ENCODE measurements at regions not wholly inside any gene's neighbourhood (a gene's known extent, or its start where the extent isn't known, plus 50 kb on each side); places are given as distances from the start of the nearest gene placed in this dataset.
"Not testable (repeated sequence)": the region's sequence is repeated elsewhere in the genome, so short reads cannot be mapped to it uniquely, and the experiment has no call there.

DNA sequence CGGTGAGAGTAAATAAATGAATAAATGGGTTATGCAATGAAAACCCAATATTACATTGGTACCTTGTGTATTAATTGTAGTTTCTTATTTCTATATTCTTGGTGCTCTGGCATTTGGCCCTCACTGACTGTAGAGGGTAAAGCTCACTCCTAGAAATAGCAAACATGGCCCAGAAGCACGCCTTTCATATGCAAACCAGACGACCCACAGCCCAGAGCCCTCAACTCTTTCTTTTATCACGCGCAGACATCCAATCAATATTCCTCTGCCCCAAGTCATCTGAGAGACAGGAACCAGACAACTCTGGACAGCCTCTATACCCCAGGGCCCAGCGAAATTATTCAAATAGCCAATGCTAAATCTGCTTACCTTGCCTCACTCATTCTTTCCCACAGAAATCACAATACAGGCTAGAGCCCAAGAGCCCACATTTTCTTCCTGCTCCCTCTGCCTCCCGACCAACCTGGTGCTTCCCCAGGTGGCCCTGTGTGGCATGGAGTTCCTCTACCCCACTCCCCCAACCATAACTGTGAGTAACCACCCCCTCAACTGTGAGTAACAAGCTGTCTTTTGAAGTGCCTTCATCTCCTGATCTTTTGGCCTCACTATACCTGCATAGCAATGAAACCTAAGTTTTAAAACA, 425.1 kb upstream of the SPATA31A3 start:
- DNase-seq (ENCODE audit: low spot score); H2BK120ac ChIP-seq (ENCODE audit: low read depth, low read length); H4K8ac ChIP-seq (ENCODE audit: low read depth, low read length); H3K36me3 ChIP-seq (replicated peaks in 1 of 2; ENCODE audit: control insufficient read depth in 2 of 2, insufficient read depth in 2 of 2, low read length in 2 of 2); H3K27ac ChIP-seq (replicated peaks; ENCODE audit: low read length); H3K79me1 ChIP-seq (ENCODE audit: low read depth, low read length); H3K27me3 ChIP-seq (ENCODE audit: control insufficient read depth in 3 of 3, insufficient read depth in 3 of 3, low read depth in 1 of 3, low read length in 3 of 3); H3K4me3 ChIP-seq (ENCODE audit: low read length in 2 of 2); H3K4ac ChIP-seq (ENCODE audit: low read length); H2BK15ac ChIP-seq (ENCODE audit: low read length); H2BK5ac ChIP-seq (ENCODE audit: low read length); H3K9ac ChIP-seq (ENCODE audit: low read depth, low read length, poor library complexity); H2AK5ac ChIP-seq (ENCODE audit: low read depth, low read length); H3K4me2 ChIP-seq (ENCODE audit: insufficient read depth, low read length, poor library complexity, severe bottlenecking); H2AFZ ChIP-seq (ENCODE audit: low read length); H3K4me1 ChIP-seq (ENCODE audit: control insufficient read depth in 2 of 2, insufficient read depth in 1 of 2, low read depth in 1 of 2, low read length in 2 of 2); H3K9me3 ChIP-seq (replicated peaks in 1 of 2; ENCODE audit: control insufficient read depth in 2 of 2, insufficient read depth in 1 of 2, low read depth in 1 of 2, low read length in 2 of 2); H3K14ac ChIP-seq (ENCODE audit: low read length); H2BK12ac ChIP-seq (ENCODE audit: low read length); H4K91ac ChIP-seq (ENCODE audit: low read depth, low read length, poor library complexity); H3K18ac ChIP-seq (ENCODE audit: low read length); H3K23ac ChIP-seq (ENCODE audit: low read depth, low read length, poor library complexity): not testable (repeated sequence)
- no CpG with 5 or more reads among the region's 7 CpGs for WGBS, 2 donors (ENCODE audit: extremely low coverage in 2 of 2, insufficient read length in 2 of 2, insufficient replicate concordance in 1 of 2)

GRCh38 chr9:67416639-67417038, 424.3 kb upstream of the SPATA31A3 start:
- not testable (repeated sequence) for DNase-seq (ENCODE audit: low spot score); H2BK120ac ChIP-seq (ENCODE audit: low read depth, low read length); H2BK12ac ChIP-seq (ENCODE audit: low read length); H2BK5ac ChIP-seq (ENCODE audit: low read length); H3K36me3 ChIP-seq (replicated peaks in 1 of 2; ENCODE audit: control insufficient read depth in 2 of 2, insufficient read depth in 2 of 2, low read length in 2 of 2); H3K9ac ChIP-seq (ENCODE audit: low read depth, low read length, poor library complexity); H3K23ac ChIP-seq (ENCODE audit: low read depth, low read length, poor library complexity); H3K4ac ChIP-seq (ENCODE audit: low read length); H2BK15ac ChIP-seq (ENCODE audit: low read length); H3K79me1 ChIP-seq (ENCODE audit: low read depth, low read length); H3K27ac ChIP-seq (replicated peaks; ENCODE audit: low read length); H4K8ac ChIP-seq (ENCODE audit: low read depth, low read length); H3K18ac ChIP-seq (ENCODE audit: low read length); H3K4me2 ChIP-seq (ENCODE audit: insufficient read depth, low read length, poor library complexity, severe bottlenecking); H4K91ac ChIP-seq (ENCODE audit: low read depth, low read length, poor library complexity); H3K14ac ChIP-seq (ENCODE audit: low read length); H2AFZ ChIP-seq (ENCODE audit: low read length); H3K27me3 ChIP-seq (ENCODE audit: control insufficient read depth in 3 of 3, insufficient read depth in 3 of 3, low read depth in 1 of 3, low read length in 3 of 3); H3K4me3 ChIP-seq (ENCODE audit: low read length in 2 of 2); H3K4me1 ChIP-seq (ENCODE audit: control insufficient read depth in 2 of 2, insufficient read depth in 1 of 2, low read depth in 1 of 2, low read length in 2 of 2); H3K9me3 ChIP-seq (replicated peaks in 1 of 2; ENCODE audit: control insufficient read depth in 2 of 2, insufficient read depth in 1 of 2, low read depth in 1 of 2, low read length in 2 of 2); H2AK5ac ChIP-seq (ENCODE audit: low read depth, low read length)
- WGBS, 2 donors (ENCODE audit: extremely low coverage in 2 of 2, insufficient read length in 2 of 2, insufficient replicate concordance in 1 of 2), result no CpG with 5 or more reads among the region's 6 CpGs

- H4K8ac ChIP-seq (ENCODE audit: low read depth, low read length); DNase-seq (ENCODE audit: low spot score); H3K4me2 ChIP-seq (ENCODE audit: insufficient read depth, low read length, poor library complexity, severe bottlenecking); H3K79me1 ChIP-seq (ENCODE audit: low read depth, low read length); H3K9me3 ChIP-seq (replicated peaks in 1 of 2; ENCODE audit: control insufficient read depth in 2 of 2, insufficient read depth in 1 of 2, low read depth in 1 of 2, low read length in 2 of 2); H3K36me3 ChIP-seq (replicated peaks in 1 of 2; ENCODE audit: control insufficient read depth in 2 of 2, insufficient read depth in 2 of 2, low read length in 2 of 2); H3K4me1 ChIP-seq (ENCODE audit: control insufficient read depth in 2 of 2, insufficient read depth in 1 of 2, low read depth in 1 of 2, low read length in 2 of 2); H2BK15ac ChIP-seq (ENCODE audit: low read length); H3K14ac ChIP-seq (ENCODE audit: low read length); H3K4ac ChIP-seq (ENCODE audit: low read length); H3K9ac ChIP-seq (ENCODE audit: low read depth, low read length, poor library complexity); H3K27ac ChIP-seq (replicated peaks; ENCODE audit: low read length); H3K18ac ChIP-seq (ENCODE audit: low read length); H2BK120ac ChIP-seq (ENCODE audit: low read depth, low read length); H2BK5ac ChIP-seq (ENCODE audit: low read length); H4K91ac ChIP-seq (ENCODE audit: low read depth, low read length, poor library complexity); H3K23ac ChIP-seq (ENCODE audit: low read depth, low read length, poor library complexity); H2AFZ ChIP-seq (ENCODE audit: low read length); H2AK5ac ChIP-seq (ENCODE audit: low read depth, low read length); H2BK12ac ChIP-seq (ENCODE audit: low read length); H3K27me3 ChIP-seq (ENCODE audit: control insufficient read depth in 3 of 3, insufficient read depth in 3 of 3, low read depth in 1 of 3, low read length in 3 of 3); H3K4me3 ChIP-seq (ENCODE audit: low read length in 2 of 2): not testable (repeated sequence)
- WGBS, 2 donors (ENCODE audit: extremely low coverage in 2 of 2, insufficient read length in 2 of 2, insufficient replicate concordance in 1 of 2), result no CpG with 5 or more reads among the region's 7 CpGs
These were observed 418.4 kb upstream of the SPATA31A3 start for GRCh38 chr9:67410606-67411220.

DNA sequence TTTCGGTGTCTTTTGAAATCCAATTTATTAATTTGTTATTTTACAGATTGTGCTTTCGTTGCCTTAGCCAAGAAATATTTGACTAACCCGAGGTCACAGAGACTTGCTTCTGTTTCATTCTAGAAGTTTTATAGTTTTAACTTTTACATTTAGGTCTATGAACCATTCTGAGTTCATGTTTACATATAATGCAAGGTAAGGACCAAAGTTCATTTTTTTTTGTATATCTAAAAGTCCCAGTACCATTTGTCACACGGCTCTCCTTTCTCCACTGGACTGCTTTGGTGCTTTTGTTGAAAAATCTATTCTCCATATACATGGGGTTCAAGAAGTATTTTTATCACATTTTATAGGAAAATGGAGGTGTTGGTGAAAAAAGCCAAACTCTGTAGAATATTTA, 411.4 kb upstream of the SPATA31A3 start:
- not testable (repeated sequence) for H2AFZ ChIP-seq (ENCODE audit: low read length)

More for the DNA sequence above, 411.4 kb upstream of the SPATA31A3 start:
- not testable (repeated sequence) for H3K4me2 ChIP-seq (ENCODE audit: insufficient read depth, low read length, poor library complexity, severe bottlenecking); H2BK120ac ChIP-seq (ENCODE audit: low read depth, low read length); H4K91ac ChIP-seq (ENCODE audit: low read depth, low read length, poor library complexity); H3K9ac ChIP-seq (ENCODE audit: low read depth, low read length, poor library complexity); H3K4me3 ChIP-seq (ENCODE audit: low read length in 2 of 2); H3K27ac ChIP-seq (replicated peaks; ENCODE audit: low read length); H3K79me1 ChIP-seq (ENCODE audit: low read depth, low read length); H2BK15ac ChIP-seq (ENCODE audit: low read length); H3K9me3 ChIP-seq (replicated peaks in 1 of 2; ENCODE audit: control insufficient read depth in 2 of 2, insufficient read depth in 1 of 2, low read depth in 1 of 2, low read length in 2 of 2); H3K18ac ChIP-seq (ENCODE audit: low read length); H2BK5ac ChIP-seq (ENCODE audit: low read length); DNase-seq (ENCODE audit: low spot score); H2AK5ac ChIP-seq (ENCODE audit: low read depth, low read length); H3K27me3 ChIP-seq (ENCODE audit: control insufficient read depth in 3 of 3, insufficient read depth in 3 of 3, low read depth in 1 of 3, low read length in 3 of 3); H3K36me3 ChIP-seq (replicated peaks in 1 of 2; ENCODE audit: control insufficient read depth in 2 of 2, insufficient read depth in 2 of 2, low read length in 2 of 2); H3K4ac ChIP-seq (ENCODE audit: low read length); H3K23ac ChIP-seq (ENCODE audit: low read depth, low read length, poor library complexity); H3K14ac ChIP-seq (ENCODE audit: low read length); H3K4me1 ChIP-seq (ENCODE audit: control insufficient read depth in 2 of 2, insufficient read depth in 1 of 2, low read depth in 1 of 2, low read length in 2 of 2); H4K8ac ChIP-seq (ENCODE audit: low read depth, low read length); H2BK12ac ChIP-seq (ENCODE audit: low read length)
- no CpG with 5 or more reads among the region's 4 CpGs for WGBS, 2 donors (ENCODE audit: extremely low coverage in 2 of 2, insufficient read length in 2 of 2, insufficient replicate concordance in 1 of 2)

Measured in neuronal stem cell (in vitro differentiated cells).